ENCODE measurements at regions not wholly inside any gene's neighbourhood (a gene's known extent, or its start where the extent isn't known, plus 50 kb on each side); places are given as distances from the start of the nearest gene placed in this dataset.

DNA sequence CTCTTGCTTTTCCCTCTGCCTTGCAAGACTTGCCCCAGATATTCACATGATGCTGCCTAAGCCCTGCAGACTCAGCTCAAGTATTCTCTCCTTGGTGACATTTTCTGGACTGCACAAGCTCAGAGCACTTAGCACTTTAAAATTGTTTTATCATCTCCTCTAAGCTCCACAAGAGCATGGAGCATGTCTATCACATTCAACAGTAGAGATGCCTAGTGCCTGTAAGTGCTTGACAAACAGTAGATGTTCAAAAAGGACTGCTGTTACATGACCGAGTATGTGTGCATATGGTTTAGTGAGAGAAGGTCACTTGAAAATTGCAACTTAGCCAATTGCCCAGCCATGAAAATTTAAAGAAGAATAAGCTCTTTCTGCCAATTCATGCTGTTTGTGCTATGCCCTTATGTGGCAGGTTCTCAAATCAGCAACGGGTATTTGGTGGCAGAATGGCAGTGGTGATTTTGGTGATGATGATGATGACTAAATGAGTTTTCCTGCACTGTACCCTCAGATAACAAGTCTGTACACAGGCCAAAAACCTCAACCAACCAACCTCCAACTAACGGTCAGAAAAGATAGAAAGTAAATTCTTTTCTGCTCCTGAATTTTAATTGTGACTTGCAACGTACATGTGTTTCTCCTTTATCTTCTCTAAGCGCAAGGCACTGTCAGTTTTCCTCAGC is 647.2 kb upstream of the UBE2E2 start:
- no peaks in the 10 kb centered on the region for H3K79me2 ChIP-seq (ENCODE audit: insufficient read depth, low read length)
- no peaks in the 10 kb centered on the region for H3K9me2 ChIP-seq (replicated peaks; ENCODE audit: insufficient read depth, low read length)
- H4K20me1 ChIP-seq (ENCODE audit: low read depth, low read length): no peaks in the 10 kb centered on the region
- H2AFZ ChIP-seq (ENCODE audit: low read depth, low read length, severe bottlenecking): no peak overlapping the region
- H3K4me3 ChIP-seq (ENCODE audit: insufficient read depth, low read length, poor library complexity, severe bottlenecking): no peak overlapping the region
- H3K4me2 ChIP-seq (ENCODE audit: low read depth, low read length, poor library complexity, severe bottlenecking): no peak overlapping the region
- H3K9ac ChIP-seq (ENCODE audit: low read length): no peak overlapping the region
- H3K27ac ChIP-seq (ENCODE audit: low read depth, low read length): no peak overlapping the region
- no peaks in the 10 kb centered on the region for H3K27me3 ChIP-seq (ENCODE audit: low read length)
- H3F3A ChIP-seq (ENCODE audit: insufficient read depth): no peaks in the 10 kb centered on the region
- no peaks in the 10 kb centered on the region for H3K36me3 ChIP-seq (ENCODE audit: low read length)
- H3K9me3 ChIP-seq (ENCODE audit: insufficient read depth, low read length): no peaks in the 10 kb centered on the region
- TF ChIP-seq, protein P1, sequence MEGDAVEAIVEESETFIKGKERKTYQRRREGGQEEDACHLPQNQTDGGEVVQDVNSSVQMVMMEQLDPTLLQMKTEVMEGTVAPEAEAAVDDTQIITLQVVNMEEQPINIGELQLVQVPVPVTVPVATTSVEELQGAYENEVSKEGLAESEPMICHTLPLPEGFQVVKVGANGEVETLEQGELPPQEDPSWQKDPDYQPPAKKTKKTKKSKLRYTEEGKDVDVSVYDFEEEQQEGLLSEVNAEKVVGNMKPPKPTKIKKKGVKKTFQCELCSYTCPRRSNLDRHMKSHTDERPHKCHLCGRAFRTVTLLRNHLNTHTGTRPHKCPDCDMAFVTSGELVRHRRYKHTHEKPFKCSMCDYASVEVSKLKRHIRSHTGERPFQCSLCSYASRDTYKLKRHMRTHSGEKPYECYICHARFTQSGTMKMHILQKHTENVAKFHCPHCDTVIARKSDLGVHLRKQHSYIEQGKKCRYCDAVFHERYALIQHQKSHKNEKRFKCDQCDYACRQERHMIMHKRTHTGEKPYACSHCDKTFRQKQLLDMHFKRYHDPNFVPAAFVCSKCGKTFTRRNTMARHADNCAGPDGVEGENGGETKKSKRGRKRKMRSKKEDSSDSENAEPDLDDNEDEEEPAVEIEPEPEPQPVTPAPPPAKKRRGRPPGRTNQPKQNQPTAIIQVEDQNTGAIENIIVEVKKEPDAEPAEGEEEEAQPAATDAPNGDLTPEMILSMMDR (IDR thresholded peaks at IDR 0.05; ENCODE audit: insufficient read depth, low read length, poor library complexity, severe bottlenecking): no peak

DNA sequence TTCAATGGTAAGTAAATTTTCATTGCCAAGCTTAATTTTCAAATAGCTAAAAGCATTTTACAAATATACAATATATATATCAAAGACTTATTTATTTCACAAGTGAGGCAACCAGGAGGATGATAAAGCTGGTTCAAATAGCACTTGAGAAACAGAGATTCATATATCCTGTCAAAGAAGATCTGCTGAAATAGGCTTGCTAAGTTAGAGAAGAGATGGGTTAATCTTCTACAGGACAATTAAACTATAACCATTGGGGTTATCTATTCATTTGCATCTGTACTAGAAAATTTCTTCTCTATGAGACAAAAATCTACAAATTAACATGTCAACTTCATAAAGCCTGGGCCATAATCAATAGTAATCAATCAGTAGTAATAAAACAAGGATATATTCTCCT is 637.7 kb upstream of the UBE2E2 start:
- Histone ChIP-seq H3F3A (ENCODE audit: insufficient read depth) (no peaks in the 10 kb centered on the region), H3K27ac (ENCODE audit: low read depth, low read length) (no peak overlapping the region), H3K36me3 (ENCODE audit: low read length) (no peaks in the 10 kb centered on the region), H3K9ac (ENCODE audit: low read length) (no peak overlapping the region), H3K79me2 (ENCODE audit: insufficient read depth, low read length) (no peaks in the 10 kb centered on the region), H3K9me3 (ENCODE audit: insufficient read depth, low read length) (no peaks in the 10 kb centered on the region), H3K4me2 (ENCODE audit: low read depth, low read length, poor library complexity, severe bottlenecking) (no peak overlapping the region), H3K27me3 (ENCODE audit: low read length) (no peaks in the 10 kb centered on the region), H3K9me2 (replicated peaks; ENCODE audit: insufficient read depth, low read length) (no peaks in the 10 kb centered on the region), H4K20me1 (ENCODE audit: low read depth, low read length) (no peaks in the 10 kb centered on the region), H3K4me3 (ENCODE audit: insufficient read depth, low read length, poor library complexity, severe bottlenecking) (no peak overlapping the region), H2AFZ (ENCODE audit: low read depth, low read length, severe bottlenecking) (no peak overlapping the region)
- TF ChIP-seq, protein P1 (IDR thresholded peaks at IDR 0.05; ENCODE audit: insufficient read depth, low read length, poor library complexity, severe bottlenecking): no peak
- no peak for TF ChIP-seq EZH2phosphoT487 (conservative IDR thresholded peaks at IDR 0.05; ENCODE audit: low read length)

DNA sequence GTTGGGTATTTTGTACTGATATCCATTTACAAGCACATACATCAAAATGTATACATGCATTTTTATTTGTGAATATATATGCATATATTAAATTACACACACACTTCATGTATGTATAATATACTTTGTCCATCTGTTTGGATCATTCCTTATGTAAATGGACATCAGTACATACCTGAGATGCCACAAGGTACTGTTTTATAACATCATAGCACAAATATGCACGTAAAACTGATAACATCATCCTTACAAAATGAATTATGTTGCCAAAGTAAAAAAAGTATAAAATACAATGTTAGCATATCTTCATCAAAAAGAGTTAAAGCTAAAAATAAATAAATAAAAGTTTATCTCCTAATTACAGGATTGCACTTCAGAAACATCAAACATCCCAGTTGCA is 634.8 kb upstream of the UBE2E2 start:
- Histone ChIP-seq H3K9ac (ENCODE audit: low read length) (no peak overlapping the region), H3K27ac (ENCODE audit: low read depth, low read length) (no peak overlapping the region), H3K9me3 (ENCODE audit: insufficient read depth, low read length) (no peaks in the 10 kb centered on the region), H3K36me3 (ENCODE audit: low read length) (no peaks in the 10 kb centered on the region), H4K20me1 (ENCODE audit: low read depth, low read length) (no peaks in the 10 kb centered on the region), H3F3A (ENCODE audit: insufficient read depth) (no peaks in the 10 kb centered on the region), H3K4me2 (ENCODE audit: low read depth, low read length, poor library complexity, severe bottlenecking) (no peak overlapping the region), H3K4me3 (ENCODE audit: insufficient read depth, low read length, poor library complexity, severe bottlenecking) (no peak overlapping the region), H3K9me2 (replicated peaks; ENCODE audit: insufficient read depth, low read length) (no peaks in the 10 kb centered on the region), H2AFZ (ENCODE audit: low read depth, low read length, severe bottlenecking) (no peak overlapping the region), H3K79me2 (ENCODE audit: insufficient read depth, low read length) (no peaks in the 10 kb centered on the region), H3K27me3 (ENCODE audit: low read length) (no peaks in the 10 kb centered on the region)
- TF ChIP-seq, protein P1 (IDR thresholded peaks at IDR 0.05; ENCODE audit: insufficient read depth, low read length, poor library complexity, severe bottlenecking): no peak
- TF ChIP-seq EZH2phosphoT487 (conservative IDR thresholded peaks at IDR 0.05; ENCODE audit: low read length): no peak
